ENCODE measurements at regions not wholly inside any gene's neighbourhood (a gene's known extent, or its start where the extent isn't known, plus 50 kb on each side); places are given as distances from the start of the nearest gene placed in this dataset.

- peak; percentile 72 to 74 for DNase-seq
- no peaks in the 10 kb centered on the region for H3K9me3 ChIP-seq
- intact Hi-C loops (cut with DNase I; ENCODE audit: low total_unique reads) = no loop called here
- H3K36me3 ChIP-seq = no peaks in the 10 kb centered on the region
- no peak for TF ChIP-seq CTCF (IDR thresholded peaks at IDR 0.05)
- peaks cover 0 to 15% (median 12%) of the 10 kb centered on the region in 4 donors for H3K4me1 ChIP-seq
- H3K4me3 ChIP-seq = no peak overlapping the region
- no peaks in the 10 kb centered on the region for H3K27me3 ChIP-seq
- no peak overlapping the region for H3K27ac ChIP-seq
These were observed 95.2 kb upstream of the TP53I11 start for GRCh38 chr11:45045683-45046471.

- H3K4me3 ChIP-seq = no peak overlapping the region
- H3K36me3 ChIP-seq = no peaks in the 10 kb centered on the region
- no peak for DNase-seq
- H3K27ac ChIP-seq = no peak overlapping the region
- TF ChIP-seq CTCF (IDR thresholded peaks at IDR 0.05) = no peak
- no peaks in the 10 kb centered on the region for H3K27me3 ChIP-seq
- H3K4me1 ChIP-seq = peaks cover 0 to 2% (median under 1%) of the 10 kb centered on the region in 4 donors
- intact Hi-C loops (cut with DNase I; ENCODE audit: low total_unique reads) = no loop called here
- H3K9me3 ChIP-seq = no peaks in the 10 kb centered on the region
These were observed 97.7 kb upstream of the TP53I11 start for GRCh38 chr11:45048313-45048841.

GRCh38 chr11:45048870-45049691, 97.4 kb upstream of the PRDM11 start:
- Histone ChIP-seq H3K4me3 (no peak overlapping the region), H3K4me1 (no peaks in the 10 kb centered on the region), H3K27me3 (no peaks in the 10 kb centered on the region), H3K9me3 (no peaks in the 10 kb centered on the region), H3K27ac (no peak overlapping the region), H3K36me3 (no peaks in the 10 kb centered on the region)
- peak in 1 of 2 donors; percentile 55 for DNase-seq
- TF ChIP-seq CTCF (IDR thresholded peaks at IDR 0.05) = no peak
- intact Hi-C loops (cut with DNase I; ENCODE audit: low total_unique reads) = no loop called here

GRCh38 chr11:45050111-45050510, 96.3 kb upstream of the PRDM11 start:
- H3K27ac ChIP-seq = no peak overlapping the region
- H3K9me3 ChIP-seq = no peaks in the 10 kb centered on the region
- no peak overlapping the region for H3K4me3 ChIP-seq
- H3K27me3 ChIP-seq = peaks cover 0 to 4% of the 10 kb centered on the region in 2 donors
- no peaks in the 10 kb centered on the region for H3K4me1 ChIP-seq
- TF ChIP-seq CTCF (IDR thresholded peaks at IDR 0.05) = no peak
- no peaks in the 10 kb centered on the region for H3K36me3 ChIP-seq
- no peak for DNase-seq
- intact Hi-C loops (cut with DNase I; ENCODE audit: low total_unique reads) = no loop called here

GRCh38 chr11:45051621-45052020, 94.8 kb upstream of the PRDM11 start:
- DNase-seq = no peak
- Histone ChIP-seq H3K27ac (no peak overlapping the region), H3K27me3 (peaks cover 0 to 7% of the 10 kb centered on the region in 2 donors), H3K4me1 (no peaks in the 10 kb centered on the region), H3K36me3 (no peaks in the 10 kb centered on the region), H3K9me3 (no peaks in the 10 kb centered on the region), H3K4me3 (no peak overlapping the region)
- no peak for TF ChIP-seq CTCF (IDR thresholded peaks at IDR 0.05)
- intact Hi-C loops (cut with DNase I; ENCODE audit: low total_unique reads) = no loop called here

All from tibial artery (tissue), 4 donors.